HepG2 (cell line): ENCODE measurements at regions not wholly inside any gene's neighbourhood (a gene's known extent, or its start where the extent isn't known, plus 50 kb on each side); places are given as distances from the start of the nearest gene placed in this dataset.

ENCODE experiments used
- ATAC-seq: fragments of 200-7000 bp; cut with Tn5 transposase; 3 replicates; pipeline ENCODE4 v1.9.1; 2020; ENCODE audit warnings: mild to moderate bottlenecking, moderate library complexity
- BruUV-seq: library from RNA; stranded (reverse); fragments of 400-500 nt; replicated peaks from 2 replicates; lab custom pipeline; 2021; lab: Mats Ljungman, UMichigan
- CTCF ChIA-PET: fragments of 300-600 bp; formaldehyde crosslinking; extraction: SDS; loops from one replicate; lab custom pipeline; 2021; ENCODE audit warnings: low total read pairs, inconsistent platforms, low intra/inter-chr PET ratio; lab: Yijun Ruan, JAX
- POLR2A ChIA-PET: fragments of 350-600 bp; sonication (Branson Sonifier 250); formaldehyde crosslinking; loops from one replicate; lab custom pipeline; 2020; ENCODE audit warnings: antibody characterized with exemption, inconsistent platforms; lab: Yijun Ruan, JAX
- DNase-seq: peaks from one replicate; pipeline ENCODE4 v3.0.0-alpha.2; 2015; ENCODE audit warnings: low spot score
- FAIRE-seq: peaks from 3 replicates; lab custom pipeline; 2011; peaks lifted over from hg19 to GRCh38; lab: Jason Lieb, UNC
- H2AFZ ChIP-seq: one replicate; pipeline ENCODE4 v1.6.1; 2011; ENCODE audit warnings: low read length, inconsistent platforms
- H3K27ac ChIP-seq: fragments of 300-600 bp; 3 replicates; pipeline ENCODE4 v1.8.0; 2011; ENCODE audit warnings: mixed run types, mild to moderate bottlenecking, mixed read lengths, low read length, inconsistent platforms; ENCODE audit not compliant: insufficient read depth; ENCODE audit errors: extremely low read length
- H3K27me3 ChIP-seq, 2 experiments: fragments of 200-600 bp in 1 of 2; 2 replicates in 1 of 2; 3 replicates in 1 of 2; pipeline versions ENCODE4 v1.6.0 to v1.8.0; 2011; ENCODE audit warnings: low read length in 2 of 2, mild to moderate bottlenecking in 2 of 2, moderate library complexity in 2 of 2, inconsistent platforms in 1 of 2; ENCODE audit not compliant: insufficient read depth in 2 of 2, control insufficient read depth in 1 of 2
- H3K36me3 ChIP-seq, 2 experiments: fragments of 200-600 bp in 1 of 2; replicated peaks in 1 of 2; 2 replicates in 1 of 2; 3 replicates in 1 of 2; pipeline versions ENCODE4 v1.5.1 to v1.8.0; 2011; ENCODE audit warnings: low read length in 2 of 2, inconsistent platforms in 1 of 2; ENCODE audit not compliant: insufficient read depth in 2 of 2, control insufficient read depth in 1 of 2
- H3K4me1 ChIP-seq: 2 replicates; pipeline ENCODE4 v1.5.1; 2012; ENCODE audit warnings: low read length, inconsistent platforms; ENCODE audit not compliant: insufficient read depth
- H3K4me2 ChIP-seq: 2 replicates; pipeline ENCODE4 v1.6.0; 2011; ENCODE audit warnings: low read depth, low read length, inconsistent platforms
- H3K4me3 ChIP-seq, 3 experiments: fragments of 200-600 bp in 1 of 3; sonication (generic), shearing (Covaris generic) in 1 of 3; replicated peaks in 1 of 3; 2 replicates each; pipeline ENCODE4 v1.5.1; 2011 to 2016; ENCODE audit warnings: low read length in 3 of 3, inconsistent platforms in 2 of 3, low read depth in 2 of 3, mild to moderate bottlenecking in 2 of 3, control low read depth in 1 of 3, mixed read lengths in 1 of 3; ENCODE audit not compliant: insufficient read depth in 1 of 3
- H3K79me2 ChIP-seq: one replicate; pipeline ENCODE4 v1.6.1; 2011; ENCODE audit warnings: low read length, inconsistent platforms; ENCODE audit not compliant: insufficient read depth
- H3K9ac ChIP-seq: 2 replicates; pipeline ENCODE4 v1.6.0; 2011; ENCODE audit warnings: mild to moderate bottlenecking, low read depth, low read length, inconsistent platforms; ENCODE audit not compliant: insufficient read depth
- H3K9me3 ChIP-seq: 2 replicates; pipeline ENCODE4 v1.5.1; 2012; ENCODE audit warnings: mild to moderate bottlenecking, low read length
- H4K20me1 ChIP-seq: 2 replicates; pipeline ENCODE4 v1.6.0; 2011; ENCODE audit warnings: inconsistent platforms, mild to moderate bottlenecking, low read length, moderate library complexity; ENCODE audit not compliant: insufficient read depth
- AGO2 ChIP-seq: fragments of 200-400 bp; formaldehyde crosslinking; optimal IDR thresholded peaks from 2 replicates; pipeline ENCODE3; 2017; ENCODE audit warnings: mild to moderate bottlenecking, low read depth, low read length, moderate library complexity
- ETV6 ChIP-seq: sonication (generic); formaldehyde crosslinking; conservative IDR thresholded peaks from 2 replicates; pipeline ENCODE4 v1.4.0; 2020; ENCODE audit warnings: missing genetic modification reagents
- GLI4 ChIP-seq: sonication (generic); formaldehyde crosslinking; IDR thresholded peaks from 2 replicates; pipeline ENCODE4 v1.5.1; 2020; ENCODE audit warnings: missing genetic modification reagents, mild to moderate bottlenecking, moderate library complexity, borderline replicate concordance
- GLMP ChIP-seq: sonication (generic); formaldehyde crosslinking; IDR thresholded peaks from 2 replicates; pipeline ENCODE4 v1.9.0; 2021; ENCODE audit warnings: missing genetic modification reagents, mild to moderate bottlenecking, borderline replicate concordance
- ISL2 ChIP-seq: sonication (generic); formaldehyde crosslinking; IDR thresholded peaks from 2 replicates; pipeline ENCODE4 v1.5.0; 2020; ENCODE audit warnings: missing genetic modification reagents
- KMT2A ChIP-seq: sonication (generic); formaldehyde crosslinking; IDR thresholded peaks from 2 replicates; pipeline ENCODE4 v1.4.0; 2020; ENCODE audit warnings: missing genetic modification reagents
- MLLT10 ChIP-seq: sonication (generic); formaldehyde crosslinking; IDR thresholded peaks from 2 replicates; pipeline ENCODE4 v1.4.0; 2020; ENCODE audit warnings: missing genetic modification reagents
- MTA3 ChIP-seq: sonication (generic); formaldehyde crosslinking; IDR thresholded peaks from 2 replicates; pipeline ENCODE4 v1.4.0; 2020; ENCODE audit warnings: missing genetic modification reagents
- PAX8 ChIP-seq: sonication (generic); formaldehyde crosslinking; IDR thresholded peaks from 2 replicates; pipeline ENCODE4 v1.8.0; 2022; ENCODE audit warnings: mild to moderate bottlenecking, missing genetic modification reagents, borderline replicate concordance
- PLRG1 ChIP-seq: fragments of 450-650 bp; conservative IDR thresholded peaks from 2 replicates; pipeline ENCODE4 v1.6.1; 2016
- PRMT3 ChIP-seq: sonication (generic); formaldehyde crosslinking; IDR thresholded peaks from 2 replicates; pipeline ENCODE4 v1.8.1; 2022; ENCODE audit warnings: low read depth, mild to moderate bottlenecking, moderate library complexity, missing genetic modification reagents, borderline replicate concordance
- RBAK ChIP-seq: sonication (generic); formaldehyde crosslinking; IDR thresholded peaks from 2 replicates; pipeline ENCODE4 v1.5.1; 2020; ENCODE audit warnings: mild to moderate bottlenecking, missing genetic modification reagents
- SNRNP70 ChIP-seq: fragments of 200-400 bp; formaldehyde crosslinking; IDR thresholded peaks from 2 replicates; pipeline ENCODE4 v1.6.1; 2017; ENCODE audit warnings: mild to moderate bottlenecking, low read depth, low read length, moderate library complexity
- ZNF598 ChIP-seq: sonication (generic); formaldehyde crosslinking; IDR thresholded peaks from 2 replicates; pipeline ENCODE4 v1.5.1; 2020; ENCODE audit warnings: mild to moderate bottlenecking, missing genetic modification reagents, borderline replicate concordance
- whole genome bisulfite sequencing: methylation state at CpG from one replicate; pipeline ENCODE4 v1.1.6; 2017; ENCODE audit warnings: low lambda C conversion rate; 5-methylcytosine and 5-hydroxymethylcytosine counted together
- in situ Hi-C: cut with HindIII; loops from 2 replicates; pipeline ENCODE4 v1.10.0; 2017; ENCODE audit warnings: low pct_unique_long_range_greater_than_20kb; ENCODE audit not compliant: extremely low pct_ligation_motif_present
- intact Hi-C: fragments of 100-400 bp; cut with micrococcal nuclease; formaldehyde crosslinking; loops from one replicate; pipeline ENCODE4 v1.10.0; 2022; ENCODE audit not compliant: unreplicated experiment
- TF ChIP-seq, protein P1 (sequence below): sonication (generic); formaldehyde crosslinking; IDR thresholded peaks from 2 replicates; pipeline ENCODE4 v1.5.0; 2020; ENCODE audit warnings: missing genetic modification reagents
- TF ChIP-seq, protein P2 (sequence below): sonication (generic); formaldehyde crosslinking; IDR thresholded peaks from 2 replicates; pipeline ENCODE4 v1.4.0; 2020; ENCODE audit warnings: missing genetic modification reagents
- TF ChIP-seq, protein P3 (sequence below): sonication (generic); formaldehyde crosslinking; IDR thresholded peaks from 2 replicates; pipeline ENCODE4 v1.4.0; 2020; ENCODE audit warnings: missing genetic modification reagents, low read depth, mild to moderate bottlenecking, borderline replicate concordance

DNA sequence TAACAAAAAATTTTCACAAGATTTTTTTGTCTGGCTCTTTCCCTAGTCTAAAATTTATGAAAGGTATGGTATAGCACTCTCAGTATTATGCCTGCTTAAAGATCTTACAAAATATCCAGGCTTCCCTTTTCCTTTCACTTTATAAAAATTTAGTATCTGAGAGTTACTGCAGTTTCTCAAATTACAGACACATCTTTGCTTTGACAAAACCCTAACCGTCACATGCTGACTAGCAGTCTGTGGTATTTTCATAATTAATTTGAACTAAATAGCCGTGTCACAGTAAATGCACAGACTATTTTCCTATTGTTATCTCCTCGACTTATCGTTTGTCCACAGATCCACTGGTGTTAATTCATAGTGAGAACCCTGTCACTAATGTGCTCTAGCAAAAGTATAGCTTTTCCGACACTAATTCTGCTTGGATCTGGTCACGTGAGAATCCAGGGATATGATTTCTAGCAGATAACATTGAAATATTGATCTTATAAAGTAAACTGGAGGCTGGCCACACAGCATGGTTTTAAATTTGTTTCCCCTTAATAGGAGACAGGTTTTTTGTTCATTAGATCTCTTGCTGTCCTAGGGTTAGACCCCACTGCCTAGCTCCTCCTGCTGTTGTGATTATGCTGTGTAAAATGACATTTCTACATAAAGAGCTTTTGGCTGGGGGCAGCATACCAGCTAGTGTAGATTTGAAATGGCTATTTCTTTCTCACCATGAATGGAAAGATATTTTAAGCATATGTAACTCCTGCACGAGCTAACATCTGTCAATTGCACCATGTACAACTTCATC is 340.6 kb upstream of the SASH1 start:
- WGBS: 42% methylated on average over 7 of the region's 7 CpGs
- DNase-seq (no peak), ATAC-seq (no peak), FAIRE-seq (no peak)
- Histone ChIP-seq H3K4me1 (no peaks in the 10 kb centered on the region), H3K79me2 (no peaks in the 10 kb centered on the region), H3K4me3 (no peak overlapping the region), H3K36me3 (no peaks in the 10 kb centered on the region), H3K27ac (no peak overlapping the region), H4K20me1 (no peaks in the 10 kb centered on the region), H3K9ac (no peak overlapping the region), H3K9me3 (no peaks in the 10 kb centered on the region), H3K27me3 (no peaks in the 10 kb centered on the region), H2AFZ (no peak overlapping the region), H3K4me2 (no peak overlapping the region)
- ChIA-PET POLR2A (no interaction called here), CTCF (no interaction called here)
- in situ Hi-C loops: no loop called here
- BruUV-seq: no TSS peak
- intact Hi-C loops: no loop called here
- TF ChIP-seq PRMT3 (no peak), SNRNP70 (no peak), GLMP (CRISPR knock-in tag) (no peak), ZNF598 (CRISPR knock-in tag) (no peak), ISL2 (CRISPR knock-in tag) (no peak), PLRG1 (no peak), ETV6 (no peak), MLLT10 (no peak), GLI4 (no peak), RBAK (no peak), AGO2 (no peak), MTA3 (CRISPR knock-in tag) (no peak), KMT2A (no peak), PAX8 (no peak)
- TF ChIP-seq, protein P1, sequence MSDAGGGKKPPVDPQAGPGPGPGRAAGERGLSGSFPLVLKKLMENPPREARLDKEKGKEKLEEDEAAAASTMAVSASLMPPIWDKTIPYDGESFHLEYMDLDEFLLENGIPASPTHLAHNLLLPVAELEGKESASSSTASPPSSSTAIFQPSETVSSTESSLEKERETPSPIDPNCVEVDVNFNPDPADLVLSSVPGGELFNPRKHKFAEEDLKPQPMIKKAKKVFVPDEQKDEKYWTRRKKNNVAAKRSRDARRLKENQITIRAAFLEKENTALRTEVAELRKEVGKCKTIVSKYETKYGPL (CRISPR knock-in tag): no peak
- TF ChIP-seq, protein P2, sequence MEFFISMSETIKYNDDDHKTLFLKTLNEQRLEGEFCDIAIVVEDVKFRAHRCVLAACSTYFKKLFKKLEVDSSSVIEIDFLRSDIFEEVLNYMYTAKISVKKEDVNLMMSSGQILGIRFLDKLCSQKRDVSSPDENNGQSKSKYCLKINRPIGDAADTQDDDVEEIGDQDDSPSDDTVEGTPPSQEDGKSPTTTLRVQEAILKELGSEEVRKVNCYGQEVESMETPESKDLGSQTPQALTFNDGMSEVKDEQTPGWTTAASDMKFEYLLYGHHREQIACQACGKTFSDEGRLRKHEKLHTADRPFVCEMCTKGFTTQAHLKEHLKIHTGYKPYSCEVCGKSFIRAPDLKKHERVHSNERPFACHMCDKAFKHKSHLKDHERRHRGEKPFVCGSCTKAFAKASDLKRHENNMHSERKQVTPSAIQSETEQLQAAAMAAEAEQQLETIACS (CRISPR knock-in tag): no peak
- TF ChIP-seq, protein P3, sequence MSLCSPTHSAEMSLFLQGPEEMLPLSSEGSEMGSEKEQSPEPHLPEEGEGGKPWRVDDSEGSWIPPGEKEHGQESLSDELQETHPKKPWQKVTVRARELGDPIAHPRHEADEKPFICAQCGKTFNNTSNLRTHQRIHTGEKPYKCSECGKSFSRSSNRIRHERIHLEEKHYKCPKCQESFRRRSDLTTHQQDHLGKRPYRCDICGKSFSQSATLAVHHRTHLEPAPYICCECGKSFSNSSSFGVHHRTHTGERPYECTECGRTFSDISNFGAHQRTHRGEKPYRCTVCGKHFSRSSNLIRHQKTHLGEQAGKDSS (CRISPR knock-in tag): no peak
